C1 segment of cervical spinal cord (tissue), 14 donors: ENCODE measurements at regions not wholly inside any gene's neighbourhood (a gene's known extent, or its start where the extent isn't known, plus 50 kb on each side); places are given as distances from the start of the nearest gene placed in this dataset.
"Not testable (repeated sequence)": the region's sequence is repeated elsewhere in the genome, so short reads cannot be mapped to it uniquely, and the experiment has no call there.

Experiments used
- DNase-seq, 14 donors: peaks; one replicate each; lab custom pipeline; 2025; lab: John Stamatoyannopoulos, UW

DNA sequence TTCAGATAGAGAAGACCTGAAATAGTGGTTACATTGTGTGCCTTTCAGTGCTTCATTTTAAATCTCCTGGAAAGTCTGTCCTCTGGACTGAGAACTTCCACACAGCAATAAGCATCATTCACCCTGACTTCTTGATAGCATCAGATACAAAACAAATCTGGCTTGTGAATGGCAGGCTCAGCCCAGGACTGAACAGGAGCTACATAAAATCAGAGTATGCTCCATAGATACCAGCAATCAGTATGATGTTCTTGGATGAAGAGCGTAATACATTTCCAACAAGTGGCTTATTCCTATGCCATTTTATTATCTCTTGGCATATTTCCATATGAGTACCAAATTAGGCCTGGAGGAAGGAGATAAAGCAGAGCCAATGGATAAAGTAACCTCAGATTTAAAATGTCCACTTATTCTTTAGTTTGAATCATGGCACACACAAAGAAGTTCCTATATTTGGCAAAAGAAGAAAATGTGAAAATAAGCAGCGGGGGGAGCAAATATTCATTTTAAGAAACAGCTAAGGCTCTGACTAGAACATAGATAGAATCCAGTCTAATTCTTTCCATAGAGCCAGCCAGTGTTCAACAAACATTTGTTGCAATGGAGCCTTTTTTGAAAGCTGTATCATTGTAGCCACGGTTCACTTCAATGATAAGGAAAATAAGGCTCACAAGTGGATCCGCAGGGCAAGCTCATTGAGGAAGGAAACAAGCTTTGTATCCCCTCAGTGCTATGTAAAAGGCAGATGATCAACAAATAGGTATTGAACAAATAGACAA is 230.8 kb upstream of the CHAC2 start:
- no peak for DNase-seq

DNA sequence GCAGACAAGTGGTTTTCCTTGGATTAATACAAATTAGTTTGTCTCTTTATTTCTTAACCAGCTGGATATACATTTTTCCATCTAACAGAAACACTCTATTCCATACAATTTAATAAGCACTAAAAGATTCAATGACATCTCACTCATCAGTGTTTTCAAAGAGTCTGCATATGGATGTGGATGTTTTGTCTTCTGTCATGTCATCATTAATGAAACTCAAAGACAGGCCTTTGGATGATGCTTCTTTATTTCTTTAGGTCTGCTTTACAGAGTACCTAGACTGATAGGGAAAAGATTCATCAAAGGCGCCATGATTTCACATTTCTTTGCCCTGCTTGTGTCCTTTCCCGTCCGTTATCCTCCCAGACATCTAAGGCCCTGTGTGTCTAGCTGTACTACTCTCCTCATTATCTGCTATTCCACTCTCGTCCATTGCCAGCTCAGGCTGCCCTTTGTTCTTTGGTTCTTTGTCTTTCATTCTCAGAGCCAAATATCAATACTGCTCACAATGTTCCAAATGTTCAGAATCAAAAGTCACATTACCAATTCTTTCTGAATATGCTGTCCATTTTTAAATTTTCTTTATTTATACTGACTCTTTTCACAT is 232.3 kb upstream of the CHAC2 start:
- DNase-seq: no peak

- no peak for DNase-seq
Measured at GRCh38 chr2:53530126-53530525, 237.5 kb upstream of the CHAC2 start.

DNA sequence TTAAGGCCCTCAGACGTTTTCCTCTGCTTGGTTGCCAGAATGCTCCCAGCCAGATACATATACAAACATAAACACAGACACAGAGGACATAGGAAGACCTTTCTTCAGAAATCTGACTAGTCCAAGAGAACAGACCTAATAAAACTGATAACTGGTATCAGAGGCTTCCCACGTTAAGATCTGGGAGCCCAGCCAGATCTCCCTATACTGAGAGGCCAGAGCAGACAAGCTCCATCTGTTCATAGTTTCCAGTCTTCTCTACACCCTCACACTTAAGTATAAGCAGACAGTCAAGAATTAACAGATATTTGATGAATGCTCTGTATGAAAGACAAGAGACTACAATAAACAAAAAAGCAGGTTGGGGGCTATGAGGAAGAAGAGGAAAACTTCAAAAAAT is 240.5 kb upstream of the CHAC2 start:
- DNase-seq: no peak

DNA sequence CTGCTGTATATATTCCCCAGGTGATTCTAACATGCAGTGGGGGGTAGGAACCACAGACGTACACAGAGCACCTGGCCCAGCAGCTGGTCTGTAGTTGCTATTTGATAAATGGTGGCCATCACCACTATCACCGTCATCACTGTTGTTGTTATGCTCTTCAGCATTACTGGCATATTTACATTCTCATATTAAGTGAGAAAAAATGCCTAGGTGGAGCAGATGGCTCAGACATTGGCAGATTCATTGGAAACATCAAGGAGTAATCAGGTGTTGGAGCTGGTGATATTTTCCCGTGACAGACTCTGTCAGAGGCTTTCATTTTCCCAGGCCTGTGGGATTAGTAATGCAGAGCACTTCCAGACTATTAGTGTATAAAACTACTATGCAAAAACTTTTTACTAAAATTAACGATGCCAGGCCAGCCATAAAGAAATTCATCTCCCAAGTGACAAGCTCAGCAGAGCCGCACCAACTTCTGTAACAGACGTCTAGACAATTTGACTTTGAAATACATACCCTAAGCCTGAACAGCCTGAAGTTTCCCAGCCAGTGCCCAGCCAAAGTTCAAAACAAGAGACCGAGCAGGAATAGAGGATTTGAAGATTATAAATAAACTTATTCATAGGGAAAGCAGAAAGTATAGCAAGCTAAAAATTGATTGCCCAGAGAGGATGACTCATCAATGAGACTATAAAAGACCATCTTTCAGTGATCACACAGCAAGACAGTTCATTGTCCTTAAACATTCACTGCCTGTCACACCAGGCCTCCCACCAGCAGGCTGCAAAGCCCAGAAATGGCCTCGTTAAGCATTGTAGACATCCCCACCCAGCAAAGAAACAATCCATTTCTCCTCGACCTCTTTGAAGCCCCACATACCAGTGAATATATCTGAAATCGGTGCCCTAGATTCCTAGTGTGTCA is 247.4 kb upstream of the CHAC2 start:
- DNase-seq: peak in 1 of 14 donors; percentile 15

DNA sequence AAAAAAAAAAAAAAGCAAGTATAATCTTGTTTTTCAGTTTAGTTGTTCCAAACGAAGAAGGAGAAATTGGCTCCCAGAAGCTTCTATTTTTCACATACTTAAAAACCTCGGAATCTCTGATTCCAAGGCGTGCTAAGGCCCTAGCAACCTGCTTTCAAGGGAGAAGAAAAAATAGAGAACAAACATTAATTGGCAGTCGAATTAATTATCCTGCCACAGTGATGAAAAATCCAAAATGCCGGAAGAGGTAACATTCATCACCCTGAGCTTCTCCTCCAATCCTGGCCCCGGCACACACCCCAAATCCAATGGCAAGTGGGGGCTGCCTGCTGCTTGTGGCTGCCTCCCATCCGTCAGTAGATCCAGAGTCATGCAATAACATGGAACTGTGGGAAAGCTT is 250.2 kb upstream of the CHAC2 start:
- no peak for DNase-seq

- DNase-seq: no peak
Measured at GRCh38 chr2:53516650-53517049, 251.0 kb upstream of the CHAC2 start.

DNA sequence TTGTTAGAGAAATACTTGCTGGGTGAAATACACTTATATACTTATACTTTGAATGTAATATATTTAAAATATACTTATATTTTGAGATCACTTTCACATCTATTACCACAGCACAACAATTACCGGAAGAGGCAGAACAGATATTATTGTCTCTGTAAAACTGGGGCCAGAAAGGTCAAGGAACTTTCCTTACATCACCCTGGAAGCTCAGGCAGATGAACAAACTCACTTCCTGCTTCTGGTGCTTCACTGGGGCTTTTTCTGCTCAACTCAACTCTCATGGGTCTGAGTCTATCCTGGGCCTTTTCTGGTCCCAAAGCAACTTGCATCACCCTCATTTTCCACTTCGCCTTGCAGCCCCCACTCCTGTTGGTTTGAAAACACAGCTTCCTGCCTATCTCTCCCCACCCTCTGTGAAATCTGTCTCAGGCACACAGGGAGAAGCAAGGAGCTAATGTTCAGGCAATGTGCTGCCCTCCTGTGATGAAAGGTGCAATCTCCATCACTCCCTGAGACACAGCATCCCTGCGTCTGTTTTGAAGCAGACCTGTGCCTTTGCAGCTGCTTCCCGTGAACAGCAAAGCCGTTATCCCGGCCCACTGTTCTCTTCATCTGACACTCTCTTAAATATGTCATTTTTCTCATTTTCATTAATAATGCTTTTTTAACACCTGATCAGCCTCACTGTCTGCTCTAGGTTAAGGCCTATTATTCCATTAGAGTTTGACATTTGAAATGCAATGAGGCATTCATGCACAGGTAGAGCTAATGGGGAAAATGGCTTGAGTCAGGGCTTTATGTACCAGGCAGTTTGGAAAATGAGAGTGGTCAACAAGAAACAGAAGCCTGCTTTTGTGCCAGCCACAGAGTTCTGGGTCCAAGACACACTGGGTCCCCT is 251.9 kb upstream of the CHAC2 start:
- no peak for DNase-seq

DNA sequence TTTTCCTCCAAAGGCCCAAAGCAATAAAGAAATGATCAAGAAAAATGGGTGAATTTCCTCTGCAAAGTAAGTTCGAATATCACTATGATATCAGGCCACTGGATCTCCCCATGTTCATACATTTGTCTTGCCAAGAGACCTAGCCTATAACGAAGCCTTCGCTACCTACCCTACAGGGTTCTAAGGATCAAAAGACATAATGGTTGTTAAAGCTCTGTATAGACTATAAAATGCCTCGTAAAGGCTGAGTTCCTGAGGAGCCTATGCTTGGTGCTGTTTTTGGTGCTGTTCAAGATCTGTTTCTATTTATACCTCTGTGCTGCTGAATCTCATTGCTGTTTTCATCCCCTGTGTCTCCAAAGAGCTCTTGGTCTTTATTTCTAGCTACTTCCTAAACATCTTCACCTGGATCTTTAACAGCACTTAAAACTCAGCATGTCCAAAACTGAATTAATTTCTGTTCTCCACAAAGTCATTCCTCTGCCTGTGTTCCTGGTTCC is 254.4 kb upstream of the CHAC2 start:
- DNase-seq: no peak

- DNase-seq: no peak
Measured at GRCh38 chr2:53512071-53512826, 255.4 kb upstream of the CHAC2 start.

- no peak for DNase-seq
Measured at GRCh38 chr2:53511549-53511948, 256.1 kb upstream of the CHAC2 start.

- DNase-seq: no peak
Measured at GRCh38 chr2:53510401-53510800, 257.2 kb upstream of the CHAC2 start.

DNA sequence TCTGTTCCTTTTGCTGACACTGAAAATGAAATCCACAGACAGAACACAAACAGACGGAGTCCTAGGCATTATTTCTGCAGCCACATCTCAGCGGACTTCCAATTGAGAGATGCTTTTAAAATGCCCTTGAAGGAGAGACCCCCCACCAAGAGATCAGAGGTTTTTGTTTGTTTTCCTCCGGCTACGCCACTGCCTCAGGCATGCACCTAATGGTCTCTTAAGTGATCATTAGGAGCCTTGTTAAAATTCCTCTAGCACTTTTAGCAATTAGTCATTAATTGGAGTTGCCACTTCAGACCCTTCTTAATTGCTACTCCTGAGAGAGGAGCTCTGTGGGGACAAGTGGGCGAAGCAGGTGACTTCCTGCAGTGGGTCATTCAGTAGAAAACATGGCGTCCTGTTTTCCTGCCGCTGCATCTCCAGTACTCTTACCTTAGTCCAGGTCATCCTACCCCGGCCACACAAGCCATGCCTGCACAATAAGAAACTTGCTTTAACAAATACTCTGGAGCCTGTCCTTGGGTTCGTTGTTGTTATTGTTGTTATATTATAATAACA is 257.7 kb upstream of the CHAC2 start:
- no peak for DNase-seq

DNA sequence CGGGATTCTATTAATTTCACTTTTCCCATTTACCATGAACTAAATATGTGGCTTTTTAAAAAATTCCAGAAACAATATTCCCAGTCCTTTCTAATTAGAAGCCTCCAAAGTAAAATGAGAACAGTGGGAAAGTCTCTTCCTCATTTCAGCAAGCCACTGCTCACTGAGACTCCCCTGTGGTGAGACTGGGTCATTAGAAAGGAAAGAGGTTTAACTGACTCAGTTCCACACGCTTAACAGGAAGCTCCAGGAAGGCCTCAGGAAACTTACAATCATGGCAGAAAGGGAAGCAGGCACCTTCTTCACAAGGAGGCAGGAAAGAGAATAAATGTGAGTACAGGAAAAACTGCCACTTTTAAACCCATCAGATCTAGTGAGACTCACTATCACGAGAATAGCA is 258.9 kb upstream of the CHAC2 start:
- no peak for DNase-seq

GRCh38 chr2:53507070-53507469 is 260.5 kb upstream of the CHAC2 start:
- not testable (repeated sequence) for DNase-seq

GRCh38 chr2:53505826-53506225 is 261.8 kb upstream of the CHAC2 start:
- DNase-seq: no peak

DNA sequence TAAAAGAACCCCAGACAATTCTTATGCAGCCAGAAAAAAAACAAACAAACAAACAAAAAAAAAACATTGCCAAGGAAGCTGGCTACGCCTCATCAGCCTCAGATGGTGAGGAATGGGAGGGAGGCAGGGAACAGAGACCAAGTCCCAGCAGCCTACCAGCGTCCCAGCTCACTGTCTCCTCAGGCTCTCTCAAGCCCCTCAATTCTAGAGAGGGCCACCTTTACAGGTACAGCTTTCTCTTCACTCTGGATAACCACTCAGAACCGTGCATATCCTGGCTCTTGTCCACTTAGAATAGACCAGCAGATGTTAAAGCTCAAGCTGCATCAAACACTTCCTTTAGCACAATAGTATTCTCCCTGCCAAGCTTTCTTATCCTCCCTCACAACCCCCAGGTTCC is 263.1 kb upstream of the CHAC2 start:
- no peak for DNase-seq

DNA sequence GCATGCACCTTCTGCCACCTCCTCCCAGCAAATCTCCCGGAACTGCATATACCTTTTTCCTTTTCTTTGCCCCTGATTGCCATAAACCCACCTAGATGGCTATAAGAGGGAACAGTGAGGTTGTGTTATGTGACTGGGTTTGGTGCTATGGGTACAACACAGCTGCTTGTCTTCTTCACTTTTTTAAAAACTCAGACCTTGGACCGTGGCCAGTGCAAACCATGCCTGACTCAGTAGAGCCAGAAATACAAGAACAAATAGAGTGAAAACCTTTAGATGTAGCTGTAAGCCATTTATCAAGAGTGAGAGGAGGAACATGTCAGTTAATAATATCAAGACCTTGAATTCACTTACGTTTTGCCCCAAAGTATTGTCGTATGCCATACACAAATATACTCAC is 267.4 kb upstream of the CHAC2 start:
- no peak for DNase-seq

- DNase-seq: no peak
Measured at GRCh38 chr2:53498210-53498609, 269.4 kb upstream of the CHAC2 start.

DNA sequence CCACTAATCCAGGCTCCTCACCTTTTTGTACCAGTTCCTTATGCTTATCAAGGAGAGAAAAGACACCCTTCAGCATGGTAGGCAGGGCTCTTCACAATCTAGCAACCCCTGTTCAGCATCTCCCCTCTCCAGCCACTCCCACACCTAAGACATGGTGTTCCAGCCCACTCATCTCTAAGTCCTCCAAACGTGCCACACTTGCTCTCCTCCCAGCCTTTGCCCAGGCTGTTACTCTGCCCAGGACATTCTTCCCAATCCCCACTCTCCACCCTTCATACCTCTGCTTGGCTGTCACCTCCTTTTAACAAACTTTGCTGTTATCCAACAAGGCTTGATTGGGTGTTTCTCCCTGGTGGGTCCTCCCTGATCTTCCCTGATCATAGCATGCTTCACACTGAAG is 270.6 kb upstream of the CHAC2 start:
- no peak for DNase-seq
